ENCODE measurements at regions not wholly inside any gene's neighbourhood (a gene's known extent, or its start where the extent isn't known, plus 50 kb on each side); places are given as distances from the start of the nearest gene placed in this dataset.

GRCh38 chr10:130902471-130902870 lies 409.1 kb downstream of the TCERG1L start:
- no peak for DNase-seq (ENCODE audit: low spot score)

- DNase-seq (ENCODE audit: low spot score), result no peak
These were observed 408.6 kb downstream of the TCERG1L start for GRCh38 chr10:130902929-130903328.

- no peak for DNase-seq (ENCODE audit: low spot score)
These were observed 406.8 kb downstream of the TCERG1L start for GRCh38 chr10:130904676-130905075.

GRCh38 chr10:130905386-130905785 lies 406.1 kb downstream of the TCERG1L start:
- DNase-seq (ENCODE audit: low spot score), result no peak

- DNase-seq (ENCODE audit: low spot score), result no peak
These were observed 405.6 kb downstream of the TCERG1L start for GRCh38 chr10:130905921-130906320.

DNA sequence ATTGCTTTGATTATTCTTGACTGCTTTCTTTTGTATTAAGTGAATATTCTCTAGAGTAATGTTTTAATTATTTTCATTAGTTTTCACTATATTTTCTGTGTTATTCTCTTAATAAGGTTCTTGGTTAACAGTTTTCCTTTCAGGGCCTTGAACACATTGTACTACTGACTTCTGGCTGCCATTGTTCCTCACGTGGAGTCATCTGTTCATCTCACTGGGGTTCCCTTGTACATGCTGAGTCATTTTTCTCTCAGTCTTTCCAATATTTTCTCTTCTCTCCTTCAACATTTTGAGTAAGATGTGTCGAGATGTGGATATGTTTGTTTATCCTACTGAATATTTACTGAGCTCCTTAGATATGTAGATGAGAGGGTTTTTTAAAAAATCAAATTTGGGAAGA lies 400.7 kb downstream of the TCERG1L start:
- DNase-seq (ENCODE audit: low spot score), result no peak

GRCh38 chr10:130913844-130914243 lies 397.7 kb downstream of the TCERG1L start:
- DNase-seq (ENCODE audit: low spot score), result no peak

- no peak for DNase-seq (ENCODE audit: low spot score)
These were observed 397.2 kb downstream of the TCERG1L start for GRCh38 chr10:130914367-130914766.

GRCh38 chr10:130915065-130915464 lies 396.5 kb downstream of the TCERG1L start:
- no peak for DNase-seq (ENCODE audit: low spot score)

- DNase-seq (ENCODE audit: low spot score), result no peak
These were observed 390.1 kb downstream of the TCERG1L start for GRCh38 chr10:130921461-130921860.

DNA sequence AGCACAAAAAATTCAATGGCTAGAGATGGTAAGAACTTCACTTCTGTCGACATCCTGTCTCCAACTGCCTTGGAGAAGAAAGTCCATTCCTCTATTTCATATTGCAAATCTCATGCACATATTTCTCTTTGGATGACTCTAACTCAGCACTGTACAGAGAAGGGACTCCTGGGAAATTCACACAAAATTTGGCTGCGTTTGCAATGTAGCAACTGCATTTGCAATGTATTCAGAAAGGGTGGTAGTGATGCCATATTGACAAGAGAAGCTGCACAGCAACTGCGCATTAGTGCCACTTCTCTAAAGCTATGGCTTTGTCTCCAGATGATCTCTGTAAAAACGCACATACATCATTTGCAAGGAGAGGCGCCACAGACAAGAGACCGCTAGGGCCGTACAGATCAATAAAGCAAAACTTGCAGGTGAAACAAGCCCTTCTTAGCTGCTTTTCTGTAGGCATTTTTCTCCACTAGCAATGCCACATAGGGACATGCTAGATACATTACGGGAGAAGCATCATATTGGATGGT lies 389.5 kb downstream of the TCERG1L start:
- DNase-seq (ENCODE audit: low spot score), result no peak

GRCh38 chr10:130923596-130923995 lies 387.9 kb downstream of the TCERG1L start:
- DNase-seq (ENCODE audit: low spot score), result no peak

- DNase-seq (ENCODE audit: low spot score), result no peak
These were observed 387.2 kb downstream of the TCERG1L start for GRCh38 chr10:130924138-130924819.

DNA sequence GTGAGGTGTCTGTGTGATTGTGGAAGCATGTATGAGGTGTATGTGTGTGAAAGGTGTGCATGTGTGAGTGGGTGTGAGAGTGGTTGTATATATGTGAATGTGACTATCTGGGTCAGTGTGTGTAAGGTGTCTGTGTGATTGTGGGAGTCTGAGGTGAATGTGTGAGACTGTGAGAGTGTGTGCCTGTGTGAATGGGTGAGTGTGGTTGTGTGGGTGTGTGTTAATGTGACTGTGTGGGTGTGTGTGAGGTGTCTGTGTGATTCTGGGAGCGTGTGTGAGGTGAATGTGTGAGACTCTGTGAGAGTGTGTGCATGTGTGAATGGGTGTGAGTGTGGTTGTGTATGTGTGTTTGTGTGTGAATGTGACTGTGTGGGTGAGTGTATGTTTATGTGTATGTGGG lies 385.1 kb downstream of the TCERG1L start:
- no peak for DNase-seq (ENCODE audit: low spot score)

GRCh38 chr10:130927157-130927556 lies 384.4 kb downstream of the TCERG1L start:
- DNase-seq (ENCODE audit: low spot score), result no peak

GRCh38 chr10:130928306-130928705 lies 383.2 kb downstream of the TCERG1L start:
- no peak for DNase-seq (ENCODE audit: low spot score)

DNA sequence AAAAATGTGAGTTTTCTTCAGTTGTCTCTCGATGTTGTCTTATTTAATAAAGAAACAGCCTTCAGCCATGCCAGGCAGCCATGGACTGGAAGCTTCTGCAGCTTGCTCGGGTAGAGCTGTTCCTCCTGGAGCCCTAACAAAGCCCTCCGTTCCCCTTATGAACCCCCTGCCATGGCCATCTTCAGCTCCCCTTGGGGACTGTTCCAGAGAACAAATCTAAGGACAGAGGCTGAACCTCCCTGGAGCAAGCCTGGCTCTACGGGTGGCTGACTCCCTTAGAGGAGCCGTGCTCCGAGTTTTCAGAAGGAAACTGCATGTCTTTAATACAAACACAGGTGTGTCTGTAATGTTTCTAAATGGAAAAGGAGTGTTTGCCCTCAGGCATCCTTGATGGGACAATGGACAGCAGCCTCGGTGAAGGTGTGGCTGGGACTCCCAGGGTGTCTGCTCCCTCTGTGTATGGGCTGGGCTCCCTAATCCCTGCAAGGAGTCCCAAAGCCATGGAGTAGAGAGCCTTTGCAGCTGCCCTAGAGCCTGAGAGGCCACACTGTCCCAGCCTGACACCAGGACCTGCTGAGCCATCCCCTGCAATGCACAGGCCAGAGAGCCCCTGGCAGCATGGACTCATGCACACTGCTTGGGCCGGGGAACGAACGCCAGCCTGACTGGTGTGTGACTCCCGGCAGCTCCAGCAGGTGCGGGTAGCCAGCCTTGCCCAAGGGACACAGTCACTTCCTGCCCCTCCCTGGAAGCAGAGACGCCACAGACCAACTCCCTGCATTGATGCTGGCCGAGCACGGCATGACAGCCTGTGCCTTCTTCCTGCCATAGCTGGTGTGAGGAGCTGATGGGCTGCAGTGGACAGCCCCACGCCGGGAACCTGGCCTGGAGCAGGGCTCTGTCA lies 381.8 kb downstream of the TCERG1L start:
- no peak for DNase-seq (ENCODE audit: low spot score)

- no peak for DNase-seq (ENCODE audit: low spot score)
These were observed 380.7 kb downstream of the TCERG1L start for GRCh38 chr10:130930821-130931220.

- DNase-seq (ENCODE audit: low spot score), result no peak
These were observed 380.3 kb downstream of the TCERG1L start for GRCh38 chr10:130931256-130931655.

DNA sequence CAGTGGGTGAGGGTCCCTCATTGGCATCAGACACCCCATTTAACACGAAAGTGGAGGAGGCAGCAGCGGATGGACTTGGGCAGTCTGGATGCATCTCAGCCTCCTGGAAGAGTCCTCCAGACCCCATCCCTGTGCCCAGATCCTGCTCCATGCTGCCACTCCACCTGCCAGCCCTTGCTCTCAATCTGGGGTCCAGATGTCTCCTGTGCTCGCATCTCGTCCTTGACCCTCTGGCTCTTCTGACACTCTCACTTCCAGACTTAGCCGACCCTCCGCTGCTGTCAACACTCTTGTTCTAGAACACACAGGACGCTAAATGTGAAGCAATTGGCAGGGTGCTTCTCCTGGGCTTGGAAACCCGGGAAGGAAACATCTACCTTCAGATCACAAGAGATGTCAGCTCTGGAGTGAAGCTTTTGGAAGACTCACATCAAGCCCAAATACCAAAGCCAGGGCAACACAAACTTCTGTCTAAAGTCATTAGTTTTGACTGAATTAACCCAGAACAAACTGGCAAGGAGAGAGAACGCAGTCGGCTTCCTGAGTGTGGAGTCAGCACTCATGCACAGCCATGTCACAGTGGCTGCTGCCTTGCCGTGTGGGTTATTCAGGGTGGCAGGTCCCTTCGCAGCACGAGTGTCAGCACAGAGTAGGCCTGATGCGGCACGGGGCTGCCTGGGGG lies 379.1 kb downstream of the TCERG1L start:
- no peak for DNase-seq (ENCODE audit: low spot score)

- no peak for DNase-seq (ENCODE audit: low spot score)
These were observed 378.5 kb downstream of the TCERG1L start for GRCh38 chr10:130933008-130933390.

- no peak for DNase-seq (ENCODE audit: low spot score)
These were observed 377.0 kb downstream of the TCERG1L start for GRCh38 chr10:130934293-130935127.
